GM12878 (cell line): ENCODE measurements at regions not wholly inside any gene's neighbourhood (a gene's known extent, or its start where the extent isn't known, plus 50 kb on each side); places are given as distances from the start of the nearest gene placed in this dataset.

Experiments used
- ATAC-seq: fragments of 200-7000 bp; cut with Tn5 transposase; 3 replicates; pipeline ENCODE4 v1.9.1; 2020; ENCODE audit warnings: mild to moderate bottlenecking, moderate library complexity
- BruUV-seq: library from RNA; stranded (reverse); fragments of 400-500 nt; replicated peaks from 2 replicates; lab custom pipeline; 2021; lab: Mats Ljungman, UMichigan
- CTCF ChIA-PET: fragments of 300-600 bp; sonication (Branson Sonifier 250); formaldehyde crosslinking; extraction: SDS; loops from one replicate; lab custom pipeline; 2021; ENCODE audit warnings: inconsistent platforms; lab: Yijun Ruan, JAX
- POLR2A ChIA-PET: fragments of 350-600 bp; formaldehyde crosslinking; extraction: SDS; loops from one replicate; lab custom pipeline; 2021; ENCODE audit warnings: inconsistent platforms; lab: Charles Lee
- RAD21 ChIA-PET: fragments of 300-600 bp; sonication (Branson Sonifier 250); formaldehyde crosslinking; loops from one replicate; lab custom pipeline; 2023; ENCODE audit warnings: antibody characterized with exemption; ENCODE audit not compliant: unreplicated experiment; lab: Charles Lee
- SMC1A ChIA-PET: fragments of 300-600 bp; sonication (Branson Sonifier 250); formaldehyde crosslinking; loops from one replicate; lab custom pipeline; 2023; ENCODE audit not compliant: unreplicated experiment, uncharacterized antibody; lab: Charles Lee
- DNase-seq: peaks from one replicate; pipeline ENCODE4 v3.0.0-alpha.2; 2011; ENCODE audit warnings: low read depth, low spot score
- FAIRE-seq: peaks from 3 replicates; lab custom pipeline; 2011; peaks lifted over from hg19 to GRCh38; lab: Jason Lieb, UNC
- H2AFZ ChIP-seq: 2 replicates; pipeline ENCODE4 v1.6.0; 2011; ENCODE audit warnings: low read depth, low read length, control low read depth; ENCODE audit not compliant: control insufficient read depth
- H3K27ac ChIP-seq: 2 replicates; pipeline ENCODE4 v1.5.1; 2011; ENCODE audit warnings: control low read depth; ENCODE audit not compliant: control insufficient read depth, insufficient read depth
- H3K27me3 ChIP-seq, 2 experiments: replicated peaks in 1 of 2; 2 replicates each; pipeline versions ENCODE4 v1.6.0 to v1.6.1; 2011; ENCODE audit warnings: low read length in 1 of 2; ENCODE audit not compliant: control insufficient read depth in 2 of 2, insufficient read depth in 2 of 2
- H3K36me3 ChIP-seq, 2 experiments: 2 replicates each; pipeline ENCODE4 v1.5.1; 2011; ENCODE audit warnings: low read length in 1 of 2; ENCODE audit not compliant: control insufficient read depth in 2 of 2, insufficient read depth in 2 of 2
- H3K4me1 ChIP-seq: 2 replicates; pipeline ENCODE4 v1.6.1; 2011; ENCODE audit warnings: mild to moderate bottlenecking, low read length, moderate library complexity, mixed read lengths; ENCODE audit not compliant: control insufficient read depth, insufficient read depth
- H3K4me2 ChIP-seq: 2 replicates; pipeline ENCODE4 v1.6.0; 2011; ENCODE audit warnings: control low read depth; ENCODE audit not compliant: control insufficient read depth, insufficient read depth
- H3K4me3 ChIP-seq: fragments of 200-600 bp; sonication (generic); 2 replicates; pipeline ENCODE4 v1.5.1; 2016
- H3K79me2 ChIP-seq: 2 replicates; pipeline ENCODE4 v1.6.0; 2011; ENCODE audit warnings: low read length; ENCODE audit not compliant: control insufficient read depth, insufficient read depth
- H3K9ac ChIP-seq: 2 replicates; pipeline ENCODE4 v1.8.0; 2011; ENCODE audit warnings: low read length, control low read depth, mixed read lengths; ENCODE audit not compliant: control insufficient read depth, insufficient read depth
- H3K9me3 ChIP-seq: replicated peaks from 3 replicates; pipeline ENCODE4 v1.5.1; 2011; ENCODE audit warnings: mild to moderate bottlenecking, low read length; ENCODE audit not compliant: control insufficient read depth, insufficient read depth
- H4K20me1 ChIP-seq: 2 replicates; pipeline ENCODE4 v1.6.0; 2011; ENCODE audit not compliant: control insufficient read depth, insufficient read depth
- EED ChIP-seq: sonication (generic); IDR thresholded peaks from 2 replicates; pipeline ENCODE4 v1.6.1; 2016; ENCODE audit warnings: antibody characterized with exemption, low read depth
- ELK1 ChIP-seq: IDR thresholded peaks from 2 replicates; pipeline ENCODE4 v1.6.1; 2012; ENCODE audit warnings: low read depth, low read length, improper control_type of control experiment
- ESRRA ChIP-seq: IDR thresholded peaks from 2 replicates; pipeline ENCODE4 v1.6.1; 2012; ENCODE audit warnings: mild to moderate bottlenecking, low read length, improper control_type of control experiment
- IRF4 ChIP-seq: IDR thresholded peaks from 2 replicates; pipeline ENCODE4 v1.6.1; 2011; ENCODE audit warnings: low read depth, low read length
- JUNB ChIP-seq: IDR thresholded peaks from 2 replicates; pipeline ENCODE4 v1.6.1; 2016; ENCODE audit warnings: antibody characterized with exemption, mild to moderate bottlenecking
- NRF1 ChIP-seq: conservative IDR thresholded peaks from 2 replicates; pipeline ENCODE4 v1.6.1; 2011; ENCODE audit warnings: mild to moderate bottlenecking, low read depth, low read length, improper control_type of control experiment
- PKNOX1 ChIP-seq: fragments of 450-650 bp; IDR thresholded peaks from 2 replicates; pipeline ENCODE4 v1.6.1; 2016; ENCODE audit warnings: mild to moderate bottlenecking
- SIX5 ChIP-seq: IDR thresholded peaks from 2 replicates; pipeline ENCODE4 v1.6.1; 2011; ENCODE audit warnings: mild to moderate bottlenecking, low read depth, low read length, moderate library complexity; ENCODE audit not compliant: severe bottlenecking
- SKIL ChIP-seq: fragments of 450-650 bp; IDR thresholded peaks from 2 replicates; pipeline ENCODE4 v1.6.1; 2017; ENCODE audit warnings: mild to moderate bottlenecking, low read depth, inconsistent platforms; ENCODE audit not compliant: poor library complexity, severe bottlenecking
- SMAD1 ChIP-seq: fragments of 450-650 bp; IDR thresholded peaks from 2 replicates; pipeline ENCODE4 v1.6.1; 2018; ENCODE audit warnings: mild to moderate bottlenecking, low read depth; ENCODE audit not compliant: partially characterized antibody
- SRF ChIP-seq, 2 experiments: IDR thresholded peaks; 2 replicates each; pipeline ENCODE4 v1.6.1; 2011; ENCODE audit warnings: low read depth in 2 of 2, low read length in 2 of 2, mild to moderate bottlenecking in 1 of 2, moderate library complexity in 1 of 2
- SUPT20H ChIP-seq: IDR thresholded peaks from 2 replicates; pipeline ENCODE4 v1.6.1; 2011; ENCODE audit warnings: low read depth, mild to moderate bottlenecking, low read length, moderate library complexity, borderline replicate concordance; ENCODE audit not compliant: control insufficient read depth
- TCF3 ChIP-seq: IDR thresholded peaks from 2 replicates; pipeline ENCODE4 v1.6.1; 2012; ENCODE audit warnings: low read depth, mild to moderate bottlenecking, low read length, borderline replicate concordance; ENCODE audit not compliant: insufficient read depth
- ZNF217 ChIP-seq: fragments of 450-650 bp; IDR thresholded peaks from 2 replicates; pipeline ENCODE4 v1.6.1; 2017; ENCODE audit warnings: antibody characterized with exemption, mild to moderate bottlenecking
- ZNF384 ChIP-seq: IDR thresholded peaks from 2 replicates; pipeline ENCODE4 v1.6.1; 2012; ENCODE audit warnings: low read depth, mild to moderate bottlenecking, low read length, improper control_type of control experiment, borderline replicate concordance
- whole genome bisulfite sequencing: methylation state at CpG from one replicate; pipeline ENCODE4 v1.1.6; 2016; ENCODE audit warnings: low lambda C conversion rate; ENCODE audit not compliant: insufficient replicate concordance, insufficient coverage; ENCODE audit errors: missing lambda C conversion rate; 5-methylcytosine and 5-hydroxymethylcytosine counted together
- in situ Hi-C: fragments of 300-500 bp; cut with MboI; formaldehyde crosslinking; loops from 9 replicates; pipeline ENCODE4 v1.14.3; 2018; ENCODE audit warnings: mixed read lengths
- intact Hi-C: fragments of 100-400 bp; cut with micrococcal nuclease; formaldehyde crosslinking; loops from one replicate; pipeline ENCODE4 v1.14.2; 2022; ENCODE audit not compliant: unreplicated experiment

GRCh38 chr7:26074919-26075318 is 77.1 kb upstream of the NFE2L3 start (continued):
- TF ChIP-seq ZNF384 = no peak

- Histone ChIP-seq H3K27me3 (peaks cover 2 to 5% of the 10 kb centered on the region in 2 experiments; a peak in 1 of 4 replicates), H2AFZ (no peak overlapping the region), H3K4me2 (no peak overlapping the region), H3K27ac (no peak overlapping the region), H3K36me3 (no peaks in the 10 kb centered on the region), H3K79me2 (no peaks in the 10 kb centered on the region), H3K9me3 (no peaks in the 10 kb centered on the region), H3K4me3 (no peak overlapping the region), H4K20me1 (no peaks in the 10 kb centered on the region), H3K4me1 (no peaks in the 10 kb centered on the region), H3K9ac (no peak overlapping the region)
- intact Hi-C loops (loop anchor here (5.0 kb wide), 2 partner anchors 216 to 291 kb away; partner anchors contain the start of gene SNX10), in situ Hi-C loops (loop anchor here (5.0 to 25.0 kb wide), 3 partner anchors 426 to 1086 kb away; partner anchors contain the start of genes HOXA10, HOXA3, HOXA7 and HOXA9)
- BruUV-seq = no TSS peak
- FAIRE-seq (no peak), DNase-seq (no peak), ATAC-seq (no peak)
- RAD21 ChIA-PET = no interaction called here
- POLR2A ChIA-PET = no interaction called here
- CTCF ChIA-PET = interaction anchor here (1.8 kb wide), 1 partner anchor 14 kb away, joined by 9 read pairs; no protein-coding TSS in a partner anchor
- SMC1A ChIA-PET = interaction anchor here (0.6 to 1.6 kb wide), 3 partner anchors 14 to 184 kb away, joined by 3 to 4 read pairs (median 3); no protein-coding TSS in a partner anchor
- WGBS = 77% methylated on average over 6 of the region's 6 CpGs
- TF ChIP-seq SIX5 (no peak), EED (no peak), ZNF217 (no peak), JUNB (no peak), ZNF384 (no peak), SUPT20H (no peak), SKIL (no peak), SMAD1 (no peak), PKNOX1 (no peak), TCF3 (no peak), SRF (IDR thresholded peaks at IDR 0.05; ENCODE audit: low read depth in 2 of 2, low read length in 2 of 2) (no peak), NRF1 (no peak), ESRRA (no peak), IRF4 (no peak), ELK1 (no peak)
These were observed 75.3 kb upstream of the NFE2L3 start for GRCh38 chr7:26076691-26077090.
